ENCODE measurements at regions not wholly inside any gene's neighbourhood (a gene's known extent, or its start where the extent isn't known, plus 50 kb on each side); places are given as distances from the start of the nearest gene placed in this dataset.

DNA sequence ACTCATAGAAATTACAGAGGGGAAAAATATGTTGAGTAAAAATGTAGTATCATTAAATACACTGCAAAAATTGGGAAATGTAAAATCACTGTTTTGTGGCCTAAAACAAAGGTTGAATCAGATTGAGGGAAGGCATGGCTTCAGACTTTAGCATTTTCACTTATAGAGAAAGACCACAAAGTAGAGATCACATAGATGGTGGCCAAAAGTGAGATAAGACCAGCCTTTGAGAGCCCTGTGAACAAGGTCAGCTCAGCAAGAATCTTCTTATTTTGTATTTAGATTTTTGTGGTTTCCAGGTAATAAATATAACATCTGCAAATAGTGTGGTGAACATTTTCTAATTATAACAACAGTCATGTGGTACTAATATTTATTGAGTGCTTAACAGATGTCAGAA, 544.8 kb upstream of the DPPA4 start:
- Histone ChIP-seq H2AFZ (ENCODE audit: low read depth, low read length) (no peak overlapping the region), H3K4me1 (ENCODE audit: control insufficient read depth, insufficient read depth, low read depth, low read length) (no peaks in the 10 kb centered on the region), H3K23ac (ENCODE audit: low read length in 2 of 2) (no peak overlapping the region), H3K27ac (ENCODE audit: low read length, poor library complexity, severe bottlenecking) (no peak overlapping the region), H3K9me3 (ENCODE audit: control insufficient read depth, low read length) (no peaks in the 10 kb centered on the region), H2AK5ac (ENCODE audit: low read length, severe bottlenecking) (no peak overlapping the region), H4K8ac (ENCODE audit: low read length) (no peak overlapping the region), H3K27me3 (ENCODE audit: control insufficient read depth in 1 of 2, insufficient read depth in 1 of 2, low read length in 2 of 2) (no peaks in the 10 kb centered on the region), H2BK15ac (ENCODE audit: low read depth, poor library complexity, severe bottlenecking) (no peak overlapping the region), H3K4me3 (ENCODE audit: insufficient read depth in 1 of 2, low read depth in 1 of 2, low read length in 2 of 2) (no peak overlapping the region), H4K91ac (ENCODE audit: low read length) (no peak overlapping the region), H3K79me1 (replicated peaks; ENCODE audit: low read length, poor library complexity, severe bottlenecking) (no peaks in the 10 kb centered on the region), H2BK120ac (ENCODE audit: low read depth, low read length) (no peak overlapping the region), H3K9ac (ENCODE audit: low read length) (no peak overlapping the region), H3K14ac (ENCODE audit: low read length in 2 of 2) (no peak overlapping the region), H3K36me3 (ENCODE audit: control insufficient read depth in 1 of 2, insufficient read depth in 2 of 2, low read depth in 1 of 2, low read length in 2 of 2) (no peaks in the 10 kb centered on the region), H2BK5ac (ENCODE audit: low read depth, low read length, poor library complexity, severe bottlenecking) (no peak overlapping the region), H2BK12ac (ENCODE audit: low read length in 2 of 2) (no peak overlapping the region), H3K4me2 (ENCODE audit: low read length, poor library complexity, severe bottlenecking) (no peak overlapping the region), H3K4ac (ENCODE audit: low read depth in 1 of 2, low read length in 2 of 2) (no peak overlapping the region), H3K18ac (ENCODE audit: low read depth in 1 of 2, low read length in 2 of 2) (no peak overlapping the region)
- no peak for DNase-seq

DNA sequence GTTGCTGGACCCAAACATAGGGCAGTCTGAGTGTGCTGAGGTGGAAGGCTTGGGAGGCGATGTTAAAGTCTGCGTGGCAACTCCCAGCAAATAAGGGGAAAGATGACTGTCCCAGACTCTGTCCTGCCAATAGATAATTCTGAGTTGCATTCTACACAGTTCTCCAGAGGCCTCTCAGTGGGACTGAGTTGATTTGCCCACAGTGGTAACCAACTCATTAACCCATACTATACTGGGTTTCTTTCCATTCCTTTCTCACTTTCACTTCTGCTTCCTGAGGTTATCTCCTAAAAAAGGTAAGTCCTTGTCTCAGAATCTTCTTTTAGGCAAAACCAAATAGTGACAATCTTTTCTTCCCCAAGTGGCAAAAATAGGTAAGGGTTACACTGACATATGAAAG, 549.9 kb upstream of the DPPA4 start:
- Histone ChIP-seq H2BK12ac (ENCODE audit: low read length in 2 of 2) (no peak overlapping the region), H2BK15ac (ENCODE audit: low read depth, poor library complexity, severe bottlenecking) (no peak overlapping the region)
- WGBS, result 100% methylated on average over 2 of the region's 2 CpGs

DNA sequence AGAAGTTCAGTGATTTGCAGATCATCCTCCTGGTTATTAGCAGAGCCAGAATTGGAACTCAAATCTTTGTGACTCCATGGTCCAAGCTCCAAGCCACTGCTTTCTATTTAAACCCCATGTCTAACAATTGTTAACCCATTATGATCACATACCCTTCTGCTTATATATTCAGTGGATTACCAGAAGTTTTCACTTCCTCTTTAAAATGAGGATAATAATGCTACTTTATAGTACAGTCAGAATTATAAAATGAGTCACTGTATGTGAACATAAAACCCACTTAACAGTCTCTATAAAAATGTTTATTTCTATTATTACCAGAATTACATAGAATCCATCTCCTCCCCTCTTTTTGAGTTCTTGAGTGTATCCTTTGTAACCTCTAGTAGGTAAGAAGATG, 550.7 kb upstream of the DPPA4 start:
- H3K36me3 ChIP-seq (ENCODE audit: control insufficient read depth in 1 of 2, insufficient read depth in 2 of 2, low read depth in 1 of 2, low read length in 2 of 2), result no peaks in the 10 kb centered on the region
- H3K9me3 ChIP-seq (ENCODE audit: control insufficient read depth, low read length), result peaks cover 10% of the 10 kb centered on the region
- H2BK12ac ChIP-seq (ENCODE audit: low read length in 2 of 2), result no peak overlapping the region
- H3K18ac ChIP-seq (ENCODE audit: low read depth in 1 of 2, low read length in 2 of 2), result no peak overlapping the region
- H2AK5ac ChIP-seq (ENCODE audit: low read length, severe bottlenecking), result no peak overlapping the region
- H3K4ac ChIP-seq (ENCODE audit: low read depth in 1 of 2, low read length in 2 of 2), result no peak overlapping the region
- no peak overlapping the region for H3K9ac ChIP-seq (ENCODE audit: low read length)
- H2BK15ac ChIP-seq (ENCODE audit: low read depth, poor library complexity, severe bottlenecking), result no peak overlapping the region
- H3K4me3 ChIP-seq (ENCODE audit: insufficient read depth in 1 of 2, low read depth in 1 of 2, low read length in 2 of 2), result no peak overlapping the region
- H2BK5ac ChIP-seq (ENCODE audit: low read depth, low read length, poor library complexity, severe bottlenecking), result no peak overlapping the region
- H3K27me3 ChIP-seq (ENCODE audit: control insufficient read depth in 1 of 2, insufficient read depth in 1 of 2, low read length in 2 of 2), result no peaks in the 10 kb centered on the region
- DNase-seq, result no peak
- no peaks in the 10 kb centered on the region for H3K79me1 ChIP-seq (replicated peaks; ENCODE audit: low read length, poor library complexity, severe bottlenecking)
- no peak overlapping the region for H2AFZ ChIP-seq (ENCODE audit: low read depth, low read length)
- H3K4me1 ChIP-seq (ENCODE audit: control insufficient read depth, insufficient read depth, low read depth, low read length), result no peaks in the 10 kb centered on the region
- no peak overlapping the region for H3K14ac ChIP-seq (ENCODE audit: low read length in 2 of 2)
- H4K91ac ChIP-seq (ENCODE audit: low read length), result no peak overlapping the region
- H3K23ac ChIP-seq (ENCODE audit: low read length in 2 of 2), result no peak overlapping the region
- H2BK120ac ChIP-seq (ENCODE audit: low read depth, low read length), result no peak overlapping the region
- no peak overlapping the region for H4K8ac ChIP-seq (ENCODE audit: low read length)
- no peak overlapping the region for H3K4me2 ChIP-seq (ENCODE audit: low read length, poor library complexity, severe bottlenecking)
- H3K27ac ChIP-seq (ENCODE audit: low read length, poor library complexity, severe bottlenecking), result no peak overlapping the region

More for the DNA sequence above, 549.9 kb upstream of the DPPA4 start:
- Histone ChIP-seq H3K79me1 (replicated peaks; ENCODE audit: low read length, poor library complexity, severe bottlenecking) (no peaks in the 10 kb centered on the region), H2AK5ac (ENCODE audit: low read length, severe bottlenecking) (no peak overlapping the region), H2BK5ac (ENCODE audit: low read depth, low read length, poor library complexity, severe bottlenecking) (no peak overlapping the region), H3K4me1 (ENCODE audit: control insufficient read depth, insufficient read depth, low read depth, low read length) (no peaks in the 10 kb centered on the region), H3K27ac (ENCODE audit: low read length, poor library complexity, severe bottlenecking) (no peak overlapping the region), H4K91ac (ENCODE audit: low read length) (no peak overlapping the region), H3K4ac (ENCODE audit: low read depth in 1 of 2, low read length in 2 of 2) (no peak overlapping the region), H4K8ac (ENCODE audit: low read length) (no peak overlapping the region), H3K14ac (ENCODE audit: low read length in 2 of 2) (no peak overlapping the region), H3K36me3 (ENCODE audit: control insufficient read depth in 1 of 2, insufficient read depth in 2 of 2, low read depth in 1 of 2, low read length in 2 of 2) (no peaks in the 10 kb centered on the region), H2BK120ac (ENCODE audit: low read depth, low read length) (no peak overlapping the region), H3K4me3 (ENCODE audit: insufficient read depth in 1 of 2, low read depth in 1 of 2, low read length in 2 of 2) (no peak overlapping the region), H3K9me3 (ENCODE audit: control insufficient read depth, low read length) (peaks cover 10% of the 10 kb centered on the region), H3K27me3 (ENCODE audit: control insufficient read depth in 1 of 2, insufficient read depth in 1 of 2, low read length in 2 of 2) (no peaks in the 10 kb centered on the region), H3K9ac (ENCODE audit: low read length) (no peak overlapping the region), H2AFZ (ENCODE audit: low read depth, low read length) (no peak overlapping the region), H3K18ac (ENCODE audit: low read depth in 1 of 2, low read length in 2 of 2) (no peak overlapping the region), H3K23ac (ENCODE audit: low read length in 2 of 2) (no peak overlapping the region), H3K4me2 (ENCODE audit: low read length, poor library complexity, severe bottlenecking) (no peak overlapping the region)
- no peak for DNase-seq

DNA sequence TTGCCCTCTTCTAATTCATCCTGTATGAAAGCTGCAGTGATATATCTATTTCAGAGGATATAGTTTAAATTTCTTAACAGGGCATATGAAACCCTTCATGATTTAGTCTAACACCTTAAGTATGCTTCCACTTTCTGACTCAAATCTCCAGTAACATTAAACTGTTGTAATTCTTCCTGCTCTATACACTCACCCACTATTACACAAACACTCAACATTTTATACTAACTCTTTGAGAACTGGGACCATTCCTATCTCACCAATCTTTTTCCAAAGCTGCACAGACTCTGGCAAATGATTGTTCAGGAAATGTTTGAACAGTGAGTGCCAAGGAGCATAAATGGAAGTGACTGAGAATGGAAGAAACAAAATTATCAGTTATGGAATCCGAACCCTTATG, 560.4 kb upstream of the DPPA4 start:
- no peak overlapping the region for H3K4me2 ChIP-seq (ENCODE audit: low read length, poor library complexity, severe bottlenecking)
- no peak overlapping the region for H3K18ac ChIP-seq (ENCODE audit: low read depth in 1 of 2, low read length in 2 of 2)
- H3K4me1 ChIP-seq (ENCODE audit: control insufficient read depth, insufficient read depth, low read depth, low read length), result no peaks in the 10 kb centered on the region
- WGBS, result no CpG with 5 or more reads among the region's 1 CpG
- no peak overlapping the region for H4K91ac ChIP-seq (ENCODE audit: low read length)
- H3K23ac ChIP-seq (ENCODE audit: low read length in 2 of 2), result no peak overlapping the region
- no peak overlapping the region for H3K4ac ChIP-seq (ENCODE audit: low read depth in 1 of 2, low read length in 2 of 2)
- no peak overlapping the region for H2BK120ac ChIP-seq (ENCODE audit: low read depth, low read length)
- no peak overlapping the region for H3K14ac ChIP-seq (ENCODE audit: low read length in 2 of 2)
- H2BK15ac ChIP-seq (ENCODE audit: low read depth, poor library complexity, severe bottlenecking), result no peak overlapping the region
- no peak overlapping the region for H3K9ac ChIP-seq (ENCODE audit: low read length)
- no peak overlapping the region for H2AK5ac ChIP-seq (ENCODE audit: low read length, severe bottlenecking)
- H3K9me3 ChIP-seq (ENCODE audit: control insufficient read depth, low read length), result no peaks in the 10 kb centered on the region
- no peak overlapping the region for H2BK5ac ChIP-seq (ENCODE audit: low read depth, low read length, poor library complexity, severe bottlenecking)
- DNase-seq, result no peak
- no peak overlapping the region for H4K8ac ChIP-seq (ENCODE audit: low read length)
- H3K4me3 ChIP-seq (ENCODE audit: insufficient read depth in 1 of 2, low read depth in 1 of 2, low read length in 2 of 2), result no peak overlapping the region
- H3K79me1 ChIP-seq (replicated peaks; ENCODE audit: low read length, poor library complexity, severe bottlenecking), result no peaks in the 10 kb centered on the region
- H3K27ac ChIP-seq (ENCODE audit: low read length, poor library complexity, severe bottlenecking), result no peak overlapping the region
- no peak overlapping the region for H2BK12ac ChIP-seq (ENCODE audit: low read length in 2 of 2)
- H2AFZ ChIP-seq (ENCODE audit: low read depth, low read length), result no peak overlapping the region
- H3K36me3 ChIP-seq (ENCODE audit: control insufficient read depth in 1 of 2, insufficient read depth in 2 of 2, low read depth in 1 of 2, low read length in 2 of 2), result no peaks in the 10 kb centered on the region
- no peaks in the 10 kb centered on the region for H3K27me3 ChIP-seq (ENCODE audit: control insufficient read depth in 1 of 2, insufficient read depth in 1 of 2, low read length in 2 of 2)

Measured in mesenchymal stem cell (in vitro differentiated cells and primary cell).